Neutrophil (primary cell): ENCODE measurements at regions not wholly inside any gene's neighbourhood (a gene's known extent, or its start where the extent isn't known, plus 50 kb on each side); places are given as distances from the start of the nearest gene placed in this dataset.

Experiments
- H3K27ac ChIP-seq: fragments of 200-600 bp; sonication (generic); 2 replicates; pipeline ENCODE4 v1.5.1; 2016; ENCODE audit warnings: mild to moderate bottlenecking, moderate library complexity
- H3K27me3 ChIP-seq: fragments of 200-600 bp; sonication (generic); 2 replicates; pipeline ENCODE4 v1.6.0; 2016; ENCODE audit warnings: mild to moderate bottlenecking
- H3K36me3 ChIP-seq: fragments of 200-600 bp; sonication (generic); 2 replicates; pipeline ENCODE4 v1.5.1; 2017
- H3K4me1 ChIP-seq, 2 experiments: fragments of 200-600 bp in 1 of 2; sonication (generic) in 1 of 2; 1 replicate in 1 of 2; 2 replicates in 1 of 2; pipeline versions ENCODE4 v1.5.1 to v1.6.1; 2013 to 2016; ENCODE audit warnings: low read depth in 1 of 2, low read length in 1 of 2, mild to moderate bottlenecking in 1 of 2, moderate library complexity in 1 of 2; ENCODE audit not compliant: control insufficient read depth in 1 of 2, insufficient read depth in 1 of 2
- H3K4me3 ChIP-seq, 2 experiments: fragments of 200-600 bp in 1 of 2; sonication (generic) in 1 of 2; 1 replicate in 1 of 2; 2 replicates in 1 of 2; pipeline ENCODE4 v1.5.1; 2013 to 2016; ENCODE audit warnings: low read depth in 1 of 2, low read length in 1 of 2, mild to moderate bottlenecking in 1 of 2, moderate library complexity in 1 of 2
- H3K9me3 ChIP-seq: fragments of 200-600 bp; sonication (generic); 2 replicates; pipeline ENCODE4 v1.5.1; 2016
- CTCF ChIP-seq: fragments of 200-600 bp; sonication (generic); IDR thresholded peaks from 2 replicates; pipeline ENCODE4 v1.5.1; 2016; ENCODE audit warnings: antibody characterized with exemption

GRCh38 chr12:91662021-91662420 is 479.4 kb upstream of the DCN start:
- TF ChIP-seq CTCF, result no peak
- no peak overlapping the region for H3K4me3 ChIP-seq
- no peaks in the 10 kb centered on the region for H3K9me3 ChIP-seq
- no peak overlapping the region for H3K27ac ChIP-seq
- no peaks in the 10 kb centered on the region for H3K4me1 ChIP-seq
- no peaks in the 10 kb centered on the region for H3K27me3 ChIP-seq
- H3K36me3 ChIP-seq, result no peaks in the 10 kb centered on the region

- Histone ChIP-seq H3K9me3 (no peaks in the 10 kb centered on the region), H3K4me3 (no peak overlapping the region), H3K4me1 (no peaks in the 10 kb centered on the region), H3K27ac (no peak overlapping the region), H3K27me3 (no peaks in the 10 kb centered on the region), H3K36me3 (no peaks in the 10 kb centered on the region)
- TF ChIP-seq CTCF, result no peak
Measured at GRCh38 chr12:91657032-91657431, 474.4 kb upstream of the DCN start.

- Histone ChIP-seq H3K4me3 (no peak overlapping the region), H3K4me1 (no peaks in the 10 kb centered on the region), H3K36me3 (no peaks in the 10 kb centered on the region), H3K27ac (no peak overlapping the region), H3K9me3 (no peaks in the 10 kb centered on the region), H3K27me3 (no peaks in the 10 kb centered on the region)
- no peak for TF ChIP-seq CTCF
Measured at GRCh38 chr12:91655966-91656365, 473.3 kb upstream of the DCN start.

GRCh38 chr12:91654087-91654486 is 471.5 kb upstream of the DCN start:
- no peaks in the 10 kb centered on the region for H3K9me3 ChIP-seq
- H3K36me3 ChIP-seq, result no peaks in the 10 kb centered on the region
- no peak overlapping the region for H3K4me3 ChIP-seq
- H3K27ac ChIP-seq, result no peak overlapping the region
- no peaks in the 10 kb centered on the region for H3K27me3 ChIP-seq
- no peak for TF ChIP-seq CTCF
- H3K4me1 ChIP-seq, result no peaks in the 10 kb centered on the region

- Histone ChIP-seq H3K9me3 (no peaks in the 10 kb centered on the region), H3K4me3 (no peak overlapping the region), H3K27me3 (no peaks in the 10 kb centered on the region), H3K27ac (no peak overlapping the region), H3K36me3 (no peaks in the 10 kb centered on the region), H3K4me1 (no peaks in the 10 kb centered on the region)
- no peak for TF ChIP-seq CTCF
Measured at GRCh38 chr12:91651728-91652127, 469.1 kb upstream of the DCN start.

- Histone ChIP-seq H3K27ac (no peak overlapping the region), H3K4me1 (no peaks in the 10 kb centered on the region), H3K36me3 (no peaks in the 10 kb centered on the region), H3K9me3 (no peaks in the 10 kb centered on the region), H3K4me3 (no peak overlapping the region), H3K27me3 (no peaks in the 10 kb centered on the region)
- TF ChIP-seq CTCF, result no peak
Measured at GRCh38 chr12:91643763-91644162, 461.1 kb upstream of the DCN start.
